DLD1 (cell line): ENCODE measurements at regions not wholly inside any gene's neighbourhood (a gene's known extent, or its start where the extent isn't known, plus 50 kb on each side); places are given as distances from the start of the nearest gene placed in this dataset.
"Not testable (repeated sequence)": the region's sequence is repeated elsewhere in the genome, so short reads cannot be mapped to it uniquely, and the experiment has no call there.

Experiments
- in situ Hi-C: cut with HindIII; loops from 2 replicates; pipeline ENCODE4 v1.10.0; 2017; ENCODE audit warnings: low sequenced_read_pairs

DNA sequence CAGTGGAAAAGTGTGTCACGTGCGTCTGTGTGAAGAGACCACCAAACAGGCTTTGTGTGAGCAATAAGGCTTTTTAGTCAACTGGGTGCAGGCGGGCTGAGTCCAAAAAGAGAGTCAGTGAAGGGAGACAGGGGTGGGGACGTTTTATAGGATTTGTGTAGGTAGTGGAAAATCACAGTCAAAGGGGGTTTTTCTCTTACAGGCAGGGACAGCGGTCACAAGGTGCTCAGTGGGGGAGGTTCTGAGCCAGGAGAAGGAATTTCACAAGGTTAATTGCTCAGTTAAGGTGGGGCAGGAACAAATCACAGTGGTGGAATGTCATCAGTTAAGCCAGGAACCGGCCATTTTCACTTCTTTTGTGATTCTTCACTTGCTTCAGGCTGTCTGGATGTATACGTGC lies 141.1 kb upstream of the KCNK1 start:
- in situ Hi-C loops: not testable (repeated sequence)

GRCh38 chr1:233473549-233474204 lies 140.2 kb upstream of the KCNK1 start:
- in situ Hi-C loops: no loop called here

DNA sequence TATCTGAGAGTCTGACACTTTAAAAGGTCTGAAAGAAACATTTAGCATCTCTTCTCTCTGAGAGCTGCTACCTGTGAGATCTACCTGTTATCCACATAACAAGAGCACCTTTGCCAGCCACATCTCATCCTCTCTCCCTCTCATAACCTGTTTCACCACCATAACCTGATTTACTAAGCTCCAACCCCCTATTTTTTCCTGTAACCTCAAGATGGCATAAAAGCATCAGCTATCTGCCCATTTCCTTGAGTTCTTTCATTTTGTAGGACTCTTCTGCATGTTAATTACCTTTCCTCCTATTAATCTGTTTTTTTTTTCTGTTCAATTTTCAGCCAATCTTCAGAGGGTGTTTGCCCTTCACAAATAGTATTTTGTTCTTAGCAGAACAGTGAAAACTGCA lies 136.5 kb upstream of the KCNK1 start:
- in situ Hi-C loops: no loop called here

DNA sequence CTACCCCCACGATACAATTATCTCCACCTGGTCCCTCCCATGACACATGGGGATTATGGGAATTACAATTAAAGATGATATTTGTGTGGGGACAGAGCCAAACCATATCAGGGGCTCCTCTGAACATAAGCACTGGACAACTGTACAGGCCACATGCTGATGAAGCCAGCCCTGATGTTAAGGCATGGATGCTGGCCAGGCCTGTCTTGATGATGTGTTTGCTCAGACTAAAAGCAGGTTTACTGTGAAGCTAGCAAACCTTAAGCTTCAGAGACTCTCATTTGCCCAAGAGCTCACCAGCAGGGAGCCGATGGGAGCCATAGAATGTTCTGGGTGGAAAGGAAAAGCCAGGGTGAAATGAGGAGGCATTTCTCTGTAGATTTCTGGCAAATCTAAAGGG lies 135.3 kb upstream of the KCNK1 start:
- in situ Hi-C loops: no loop called here

DNA sequence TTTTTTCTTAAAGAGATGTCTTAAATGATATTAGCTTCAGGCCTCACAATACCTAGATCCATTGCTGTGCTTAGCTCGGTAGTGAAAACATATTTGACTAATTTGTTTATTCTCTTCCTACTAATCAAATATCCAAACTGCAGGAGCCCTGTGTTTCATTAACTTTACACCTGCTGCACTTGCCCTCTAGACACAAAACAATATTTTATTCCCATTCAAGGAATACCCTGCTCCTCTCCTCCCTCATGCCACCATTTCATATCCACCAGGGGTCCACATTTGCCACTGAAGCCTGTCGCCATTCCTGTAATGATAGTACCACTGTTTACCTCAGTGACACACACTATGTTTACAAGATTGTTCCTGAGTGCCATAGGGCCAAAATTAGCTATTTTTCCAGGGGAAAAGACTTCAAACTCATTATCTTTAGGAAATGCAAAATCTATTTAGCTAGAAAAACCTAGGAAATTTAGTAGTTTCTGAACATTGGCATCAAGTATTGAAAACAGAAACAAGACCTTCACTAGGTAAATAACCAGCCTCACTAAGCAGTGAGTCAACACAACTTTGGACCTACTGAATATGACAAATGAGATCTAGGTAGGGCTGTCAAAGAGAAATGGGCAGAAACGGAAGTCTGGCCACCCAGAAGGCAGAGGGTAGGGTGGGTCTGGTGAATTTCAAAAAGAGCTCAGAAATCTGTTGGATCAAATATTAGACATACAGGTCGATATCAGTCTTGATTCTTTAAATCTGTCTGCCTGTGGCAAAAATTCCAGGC lies 134.6 kb upstream of the KCNK1 start:
- in situ Hi-C loops: no loop called here

DNA sequence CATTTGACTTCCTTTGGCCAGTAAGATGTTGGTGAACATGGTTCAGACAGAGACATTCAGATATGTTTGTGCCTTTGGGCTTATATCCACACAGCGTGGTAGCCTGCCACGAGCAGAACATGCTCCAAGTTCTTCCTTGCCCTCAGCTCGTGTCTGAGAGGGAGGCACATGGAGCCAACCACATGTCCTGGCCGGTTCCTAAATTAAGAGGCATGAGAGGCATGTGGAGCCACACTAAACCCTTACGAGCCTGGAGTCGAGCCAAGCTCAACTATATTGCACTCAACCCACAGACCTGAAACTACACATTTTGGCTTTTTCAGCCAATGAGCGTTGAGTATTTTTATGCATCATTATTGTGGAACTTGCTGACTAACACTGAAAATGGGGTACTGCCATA lies 133.7 kb upstream of the KCNK1 start:
- in situ Hi-C loops: no loop called here

GRCh38 chr1:233482388-233482787 lies 131.5 kb upstream of the KCNK1 start:
- in situ Hi-C loops: no loop called here

GRCh38 chr1:233485385-233485784 lies 128.5 kb upstream of the KCNK1 start:
- in situ Hi-C loops: no loop called here

- in situ Hi-C loops: no loop called here
Observed at GRCh38 chr1:233485809-233486398, 128.0 kb upstream of the KCNK1 start.

DNA sequence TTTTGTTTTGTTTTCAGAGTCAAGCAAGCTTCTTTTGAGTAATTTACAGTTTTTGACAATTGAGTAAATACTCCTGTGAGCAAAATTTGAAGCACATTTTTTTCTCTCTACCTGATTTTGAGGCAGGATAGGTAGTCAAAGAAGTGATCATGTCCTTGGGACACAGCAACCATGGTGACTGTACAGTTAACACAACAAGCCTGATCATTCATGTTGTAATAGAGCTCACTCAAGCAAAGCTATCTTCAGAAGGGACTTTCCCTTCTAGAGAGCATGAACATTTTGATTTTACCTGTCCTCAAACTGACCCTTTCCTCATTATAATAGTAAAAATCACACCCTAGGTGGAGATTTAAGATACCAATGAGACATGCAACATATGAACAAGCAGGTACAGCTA lies 126.5 kb upstream of the KCNK1 start:
- in situ Hi-C loops: no loop called here

GRCh38 chr1:233489411-233489810 lies 124.5 kb upstream of the KCNK1 start:
- in situ Hi-C loops: no loop called here

- in situ Hi-C loops: no loop called here
Observed at GRCh38 chr1:233490488-233490887, 123.4 kb upstream of the KCNK1 start.

DNA sequence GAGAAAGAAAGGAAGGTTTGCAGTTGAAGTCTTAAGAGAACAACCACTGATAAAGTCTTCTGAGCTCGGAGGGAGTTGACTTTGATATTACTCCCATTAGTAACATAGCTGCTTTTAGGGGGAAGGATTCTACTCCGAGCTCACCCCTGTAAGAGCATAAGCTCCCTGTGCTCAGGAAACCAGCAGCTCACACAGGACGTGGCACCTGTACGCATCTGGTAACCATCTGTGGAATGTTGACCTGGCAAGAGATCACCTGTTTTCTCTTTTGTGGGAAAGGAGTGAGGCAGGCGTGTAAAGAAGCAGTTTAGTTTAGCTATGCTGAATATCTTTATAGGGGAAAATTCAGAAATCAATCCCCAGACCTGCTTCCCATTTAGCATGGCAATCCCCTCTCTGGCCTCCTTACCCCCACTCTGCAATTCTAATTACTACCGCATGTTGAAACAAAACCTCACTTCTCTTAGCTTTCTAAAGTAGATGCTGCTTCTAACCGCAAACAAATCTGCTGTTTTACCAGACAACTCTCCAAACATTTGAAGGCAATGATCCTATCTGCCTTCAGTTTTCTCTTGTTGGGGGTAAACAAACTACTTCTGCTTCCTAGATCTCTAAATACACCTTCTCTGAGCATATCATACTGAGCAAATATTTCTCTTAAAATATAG lies 121.8 kb upstream of the KCNK1 start:
- in situ Hi-C loops: no loop called here

- in situ Hi-C loops: no loop called here
Observed at GRCh38 chr1:233496993-233497392, 116.9 kb upstream of the KCNK1 start.

DNA sequence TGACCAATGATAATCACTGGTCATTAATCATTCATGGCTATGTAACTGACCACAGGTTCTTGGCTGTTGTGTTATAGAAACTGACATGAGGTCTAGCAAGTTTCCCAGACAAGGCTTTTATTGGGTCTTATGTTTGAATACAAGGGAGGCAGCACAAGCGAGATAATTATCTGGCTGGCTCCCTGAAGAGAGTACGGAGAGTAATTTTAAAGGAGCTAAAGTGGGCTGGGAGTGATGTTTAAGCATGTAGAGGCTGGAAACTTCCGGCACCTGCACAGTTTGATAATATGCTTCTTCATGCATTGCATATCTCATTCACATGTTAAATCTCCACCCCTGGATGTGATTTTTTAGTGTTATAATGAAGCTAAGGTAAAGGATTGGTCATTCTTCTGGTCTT lies 116.2 kb upstream of the KCNK1 start:
- in situ Hi-C loops: no loop called here

DNA sequence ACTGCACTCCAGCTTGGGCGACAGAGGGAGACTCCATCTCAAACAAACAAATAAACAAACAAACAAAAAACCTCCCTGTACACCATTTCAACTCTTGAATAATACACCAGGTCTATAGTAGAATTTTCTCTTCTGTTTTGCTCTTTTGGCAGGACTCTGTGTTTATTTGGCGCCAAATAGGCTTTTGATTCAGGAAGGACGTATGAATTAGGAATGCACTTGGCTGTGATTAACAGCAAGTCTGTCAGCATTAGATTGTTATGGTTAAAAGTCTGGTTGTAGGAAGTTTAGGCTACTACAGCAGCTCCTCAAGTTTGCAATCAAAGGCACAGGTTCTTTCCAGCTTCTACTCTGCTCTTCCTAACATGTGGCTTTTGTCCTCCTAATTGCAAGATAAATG lies 113.8 kb upstream of the KCNK1 start:
- in situ Hi-C loops: no loop called here

- in situ Hi-C loops: no loop called here
Observed at GRCh38 chr1:233503366-233503954, 110.4 kb upstream of the KCNK1 start.

DNA sequence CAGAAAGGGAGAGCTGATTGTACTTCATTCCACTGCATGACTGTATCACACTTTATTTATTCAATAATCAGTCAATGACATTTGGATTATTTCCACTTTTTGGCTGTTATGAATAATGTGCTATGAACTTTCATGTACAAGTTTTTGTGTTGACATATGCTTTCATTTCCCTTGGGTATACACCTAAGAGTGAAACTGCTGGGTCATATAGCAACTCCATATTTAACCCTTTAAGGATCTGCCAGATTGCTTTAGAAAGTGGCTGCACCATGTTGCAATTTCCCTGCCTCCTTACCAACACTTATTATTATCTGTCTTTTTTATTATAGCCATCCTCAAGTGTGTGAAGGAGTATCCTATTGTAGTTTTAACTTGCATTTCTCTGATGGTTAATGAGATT lies 108.8 kb upstream of the KCNK1 start:
- in situ Hi-C loops: no loop called here

GRCh38 chr1:233505889-233506288 lies 108.0 kb upstream of the KCNK1 start:
- in situ Hi-C loops: not testable (repeated sequence)

DNA sequence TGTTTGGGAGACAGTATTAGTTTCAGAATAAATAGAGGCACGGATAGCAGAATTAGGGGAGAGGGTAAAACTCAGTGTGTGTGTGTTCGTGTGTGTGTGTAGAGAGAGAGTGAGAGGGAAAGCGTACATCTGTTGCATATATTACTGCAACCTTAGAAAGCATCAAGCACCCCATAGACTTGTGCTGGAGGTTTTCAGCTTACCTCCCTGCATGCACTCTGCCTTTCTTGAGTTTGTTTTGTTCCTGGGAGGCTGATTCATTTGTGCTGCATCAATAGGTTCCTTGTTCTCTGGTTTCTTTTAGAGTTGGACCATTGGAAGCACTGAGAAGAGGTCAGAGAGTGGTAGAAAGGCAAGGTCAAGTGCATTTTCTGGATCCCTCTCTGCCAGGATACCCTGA lies 104.4 kb upstream of the KCNK1 start:
- in situ Hi-C loops: no loop called here

DNA sequence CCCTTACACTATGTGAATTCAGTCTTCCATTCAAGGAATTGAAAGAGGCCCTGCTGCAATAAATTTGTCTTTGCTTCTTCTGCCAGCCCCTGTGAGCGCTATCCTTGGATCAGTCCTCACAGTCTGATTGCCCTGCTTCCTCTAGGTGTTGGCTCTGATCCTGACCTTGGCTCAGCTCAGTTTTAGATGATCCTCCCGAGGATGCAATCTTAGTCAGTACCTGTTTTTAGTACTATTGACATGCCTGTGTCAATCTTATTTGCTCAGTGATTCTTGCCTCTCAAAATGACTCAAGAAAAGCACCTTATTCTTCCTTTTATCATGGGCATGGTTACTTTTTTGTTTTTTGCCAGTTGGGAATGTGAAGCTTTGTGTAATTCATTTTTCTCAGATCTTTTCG lies 101.4 kb upstream of the KCNK1 start:
- in situ Hi-C loops: no loop called here
